RWPE1 (cell line): ENCODE measurements at regions not wholly inside any gene's neighbourhood (a gene's known extent, or its start where the extent isn't known, plus 50 kb on each side); places are given as distances from the start of the nearest gene placed in this dataset.

Experiments used
- CTCF ChIA-PET: fragments of 350-600 bp; sonication (Branson Sonifier 250); formaldehyde crosslinking; extraction: SDS; loops from one replicate; lab custom pipeline; 2021; lab: Yijun Ruan, JAX
- POLR2A ChIA-PET: fragments of 400-600 bp; formaldehyde crosslinking; extraction: SDS; loops from one replicate; lab custom pipeline; 2020; ENCODE audit warnings: antibody characterized with exemption; ENCODE audit not compliant: low non-redundant PET; lab: Yijun Ruan, JAX
- DNase-seq: peaks from one replicate; pipeline ENCODE4 v3.0.0; 2012; ENCODE audit warnings: low spot score
- H3K27ac ChIP-seq: fragments of 450-650 bp; 2 replicates; pipeline ENCODE4 v1.5.1; 2017
- TF ChIP-seq, protein P1 (sequence below): fragments of 450-650 bp; conservative IDR thresholded peaks from 2 replicates; pipeline ENCODE4 v1.5.1; 2017; ENCODE audit warnings: low read depth, mild to moderate bottlenecking

- CTCF ChIA-PET = interaction anchor here (1.1 kb wide), 1 partner anchor 437 kb away, joined by 4 read pairs; no protein-coding TSS in a partner anchor
- DNase-seq = no peak
- TF ChIP-seq, protein P1, sequence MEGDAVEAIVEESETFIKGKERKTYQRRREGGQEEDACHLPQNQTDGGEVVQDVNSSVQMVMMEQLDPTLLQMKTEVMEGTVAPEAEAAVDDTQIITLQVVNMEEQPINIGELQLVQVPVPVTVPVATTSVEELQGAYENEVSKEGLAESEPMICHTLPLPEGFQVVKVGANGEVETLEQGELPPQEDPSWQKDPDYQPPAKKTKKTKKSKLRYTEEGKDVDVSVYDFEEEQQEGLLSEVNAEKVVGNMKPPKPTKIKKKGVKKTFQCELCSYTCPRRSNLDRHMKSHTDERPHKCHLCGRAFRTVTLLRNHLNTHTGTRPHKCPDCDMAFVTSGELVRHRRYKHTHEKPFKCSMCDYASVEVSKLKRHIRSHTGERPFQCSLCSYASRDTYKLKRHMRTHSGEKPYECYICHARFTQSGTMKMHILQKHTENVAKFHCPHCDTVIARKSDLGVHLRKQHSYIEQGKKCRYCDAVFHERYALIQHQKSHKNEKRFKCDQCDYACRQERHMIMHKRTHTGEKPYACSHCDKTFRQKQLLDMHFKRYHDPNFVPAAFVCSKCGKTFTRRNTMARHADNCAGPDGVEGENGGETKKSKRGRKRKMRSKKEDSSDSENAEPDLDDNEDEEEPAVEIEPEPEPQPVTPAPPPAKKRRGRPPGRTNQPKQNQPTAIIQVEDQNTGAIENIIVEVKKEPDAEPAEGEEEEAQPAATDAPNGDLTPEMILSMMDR = no peak
- POLR2A ChIA-PET = interaction anchor here (0.6 kb wide), 1 partner anchor 12 kb away, joined by 5 read pairs; no protein-coding TSS in a partner anchor
- no peak overlapping the region for H3K27ac ChIP-seq
These were observed 97.3 kb upstream of the ROPN1 start for GRCh38 chr3:124089214-124089613.

DNA sequence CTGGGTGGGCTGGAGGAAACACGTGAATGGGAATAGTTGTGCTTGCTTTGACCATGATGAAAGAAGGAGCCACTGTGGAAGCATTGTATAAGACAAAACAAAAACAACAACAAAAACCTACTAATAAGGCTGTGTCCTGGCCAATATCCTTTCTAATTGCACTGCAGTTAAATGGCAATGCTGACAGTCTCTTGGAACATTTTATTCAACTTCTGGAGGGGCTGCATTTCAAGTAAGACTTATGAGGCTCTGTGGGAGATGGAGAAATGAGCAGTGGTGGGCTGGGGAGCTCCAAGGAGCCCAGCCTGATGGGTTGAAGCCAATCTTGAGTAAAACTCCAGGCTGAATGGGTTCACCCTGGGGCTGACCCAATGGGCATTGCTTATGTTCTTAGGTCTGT, 99.8 kb upstream of the ROPN1 start:
- CTCF ChIA-PET = interaction anchor here (0.6 kb wide), 1 partner anchor 29 kb away, joined by 3 read pairs; no protein-coding TSS in a partner anchor
- no peak overlapping the region for H3K27ac ChIP-seq
- no peak for DNase-seq
- TF ChIP-seq, protein P1 = no peak
- POLR2A ChIA-PET = no interaction called here

DNA sequence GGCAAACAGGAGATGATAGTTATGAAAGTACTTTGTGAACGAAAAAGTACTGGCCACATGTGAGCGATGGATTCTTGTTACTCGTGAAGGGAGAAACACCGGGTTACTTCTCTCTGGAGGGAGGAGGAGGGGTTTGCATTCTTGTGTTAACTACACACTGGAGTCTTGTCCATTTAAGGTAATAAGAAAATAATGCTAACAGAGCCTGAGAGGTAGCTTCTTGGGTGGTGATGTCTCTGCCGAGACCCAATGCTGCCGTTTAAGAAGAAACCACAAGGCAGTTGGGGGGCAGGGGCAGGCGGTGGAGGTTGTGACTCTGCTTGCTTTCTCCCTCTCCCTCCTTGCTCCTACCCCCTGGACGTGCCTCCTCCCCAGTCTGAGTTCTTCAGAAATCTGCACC, 100.9 kb upstream of the ROPN1 start:
- ChIA-PET POLR2A (no interaction called here), CTCF (no interaction called here)
- DNase-seq = no peak

GRCh38 chr3:124094496-124094895, 102.6 kb upstream of the ROPN1 start:
- CTCF ChIA-PET = no interaction called here
- DNase-seq = no peak
- TF ChIP-seq, protein P1 = no peak

More for the DNA sequence above, 100.9 kb upstream of the ROPN1 start:
- TF ChIP-seq, protein P1 = no peak
- no peak overlapping the region for H3K27ac ChIP-seq

GRCh38 chr3:124097362-124098131, 105.6 kb upstream of the ROPN1 start:
- CTCF ChIA-PET = no interaction called here
- DNase-seq = no peak
- TF ChIP-seq, protein P1 = no peak
- no peak overlapping the region for H3K27ac ChIP-seq
- POLR2A ChIA-PET = no interaction called here

More at GRCh38 chr3:124094496-124094895, 102.6 kb upstream of the ROPN1 start:
- no peak overlapping the region for H3K27ac ChIP-seq
- POLR2A ChIA-PET = no interaction called here

DNA sequence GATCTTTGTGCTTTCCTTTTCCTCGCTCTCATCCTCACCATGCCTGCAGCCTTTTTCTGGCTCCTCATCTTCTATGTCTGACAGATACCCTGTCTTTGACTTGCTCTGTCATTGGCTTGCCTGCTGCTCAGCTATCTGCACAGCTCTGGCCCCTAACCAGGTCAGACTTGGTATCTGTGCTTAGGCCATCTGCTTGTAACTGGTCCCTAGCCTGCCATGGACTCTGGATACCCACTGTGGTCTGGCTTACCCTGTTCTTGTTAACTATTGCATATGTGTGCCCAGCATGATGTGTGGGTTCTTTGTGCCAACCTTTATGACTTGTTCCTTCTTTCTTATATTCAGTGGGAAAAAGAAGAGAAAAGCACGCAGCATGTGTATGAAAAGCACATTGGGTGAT, 109.7 kb upstream of the ROPN1 start:
- POLR2A ChIA-PET = no interaction called here
- no peak for DNase-seq
- CTCF ChIA-PET = no interaction called here
- H3K27ac ChIP-seq = no peak overlapping the region
- TF ChIP-seq, protein P1 = no peak
